ENCODE measurements at regions not wholly inside any gene's neighbourhood (a gene's known extent, or its start where the extent isn't known, plus 50 kb on each side); places are given as distances from the start of the nearest gene placed in this dataset.
"Not testable (repeated sequence)": the region's sequence is repeated elsewhere in the genome, so short reads cannot be mapped to it uniquely, and the experiment has no call there.

- no peak for DNase-seq
Observed at GRCh38 chr10:28996345-28996744, 292.5 kb upstream of the LYZL1 start.

- peak; percentile 3 for DNase-seq
Observed at GRCh38 chr10:28996947-28997551, 291.8 kb upstream of the LYZL1 start.

- DNase-seq, result no peak
Observed at GRCh38 chr10:28997734-28998133, 291.1 kb upstream of the LYZL1 start.

GRCh38 chr10:29001801-29002200 is 287.1 kb upstream of the LYZL1 start:
- no peak for DNase-seq

GRCh38 chr10:29003014-29003413 is 285.9 kb upstream of the LYZL1 start:
- not testable (repeated sequence) for DNase-seq

GRCh38 chr10:29005988-29006387 is 282.9 kb upstream of the LYZL1 start:
- no peak for DNase-seq

- no peak for DNase-seq
Observed at GRCh38 chr10:29007370-29007747, 281.5 kb upstream of the LYZL1 start.

GRCh38 chr10:29007748-29008610 is 280.9 kb upstream of the LYZL1 start:
- no peak for DNase-seq

- DNase-seq, result no peak
Observed at GRCh38 chr10:29009464-29009863, 279.4 kb upstream of the LYZL1 start.

- DNase-seq, result no peak
Observed at GRCh38 chr10:29011516-29011915, 277.4 kb upstream of the LYZL1 start.

GRCh38 chr10:29012926-29013554 is 275.8 kb upstream of the LYZL1 start:
- DNase-seq, result no peak

- DNase-seq, result no peak
Observed at GRCh38 chr10:29021591-29021990, 267.3 kb upstream of the LYZL1 start.

GRCh38 chr10:29022513-29022912 is 266.4 kb upstream of the LYZL1 start:
- peak; percentile 36 for DNase-seq

GRCh38 chr10:29023678-29024077 is 265.2 kb upstream of the LYZL1 start:
- no peak for DNase-seq

GRCh38 chr10:29026065-29026797 is 262.6 kb upstream of the LYZL1 start:
- no peak for DNase-seq

GRCh38 chr10:29026802-29027580 is 261.9 kb upstream of the LYZL1 start:
- no peak for DNase-seq

- DNase-seq, result no peak
Observed at GRCh38 chr10:29028486-29028885, 260.4 kb upstream of the LYZL1 start.

- DNase-seq, result no peak
Observed at GRCh38 chr10:29030900-29031299, 258.0 kb upstream of the LYZL1 start.

GRCh38 chr10:29032169-29032568 is 256.7 kb upstream of the LYZL1 start:
- DNase-seq, result no peak

- DNase-seq, result no peak
Observed at GRCh38 chr10:29033311-29033940, 255.4 kb upstream of the LYZL1 start.

- no peak for DNase-seq
Observed at GRCh38 chr10:29034592-29034991, 254.3 kb upstream of the LYZL1 start.

GRCh38 chr10:29035721-29036120 is 253.1 kb upstream of the LYZL1 start:
- DNase-seq, result no peak
